PC-9 (cell line): ENCODE measurements at regions not wholly inside any gene's neighbourhood (a gene's known extent, or its start where the extent isn't known, plus 50 kb on each side); places are given as distances from the start of the nearest gene placed in this dataset.
"Not testable (repeated sequence)": the region's sequence is repeated elsewhere in the genome, so short reads cannot be mapped to it uniquely, and the experiment has no call there.

Experiments
- BruUV-seq: library from RNA; stranded (reverse); fragments of 400-500 nt; replicated peaks from 2 replicates; lab custom pipeline; 2021; lab: Mats Ljungman, UMichigan
- CTCF ChIA-PET: fragments of 300-600 bp; sonication (Branson Sonifier 250); formaldehyde crosslinking; loops from one replicate; lab custom pipeline; 2022; ENCODE audit warnings: antibody characterized with exemption; lab: Charles Lee
- POLR2A ChIA-PET: fragments of 300-600 bp; sonication (Branson Sonifier 250); formaldehyde crosslinking; loops from one replicate; lab custom pipeline; 2022; ENCODE audit warnings: antibody characterized with exemption; ENCODE audit not compliant: unreplicated experiment; lab: Charles Lee
- DNase-seq, 2 experiments: peaks; one replicate each; pipeline versions ENCODE4 v3.0.0 to v3.0.0-alpha.2; 2015 to 2022; ENCODE audit warnings: mixed read lengths in 1 of 2
- H2AFZ ChIP-seq: fragments of 200-600 bp; sonication (generic); 2 replicates; pipeline ENCODE4 v1.8.1; 2017; ENCODE audit warnings: antibody characterized with exemption
- H3F3A ChIP-seq: fragments of 200-600 bp; sonication (generic); 2 replicates; pipeline ENCODE4 v1.8.1; 2017; ENCODE audit warnings: antibody characterized with exemption, mild to moderate bottlenecking, low read depth; ENCODE audit not compliant: insufficient read depth
- H3K27ac ChIP-seq: fragments of 200-600 bp; sonication (generic); 2 replicates; pipeline ENCODE4 v1.6.1; 2016; ENCODE audit warnings: mixed run types
- H3K27me3 ChIP-seq: fragments of 200-600 bp; sonication (generic); 2 replicates; pipeline ENCODE4 v1.6.1; 2016; ENCODE audit warnings: low read depth, mixed run types; ENCODE audit not compliant: insufficient read depth
- H3K36me3 ChIP-seq: fragments of 200-600 bp; sonication (generic); 2 replicates; pipeline ENCODE4 v1.6.1; 2016; ENCODE audit warnings: low read depth, mixed run types
- H3K4me1 ChIP-seq: fragments of 200-600 bp; sonication (generic); replicated peaks from 2 replicates; pipeline ENCODE4 v1.6.1; 2016; ENCODE audit warnings: mixed run types; ENCODE audit not compliant: insufficient read depth
- H3K4me2 ChIP-seq: fragments of 200-600 bp; sonication (generic); 2 replicates; pipeline ENCODE4 v1.6.1; 2017; ENCODE audit warnings: mixed run types
- H3K4me3 ChIP-seq: fragments of 200-600 bp; sonication (generic); 2 replicates; pipeline ENCODE4 v1.6.1; 2016; ENCODE audit warnings: mixed run types
- H3K79me2 ChIP-seq: fragments of 200-600 bp; sonication (generic); 2 replicates; pipeline ENCODE4 v1.6.1; 2017; ENCODE audit warnings: low read depth, mixed run types
- H3K9me2 ChIP-seq: fragments of 200-600 bp; sonication (generic); 2 replicates; pipeline ENCODE4 v1.8.1; 2017; ENCODE audit warnings: mild to moderate bottlenecking; ENCODE audit not compliant: insufficient read depth
- H3K9me3 ChIP-seq: fragments of 200-600 bp; sonication (generic); 2 replicates; pipeline ENCODE4 v1.8.1; 2016; ENCODE audit warnings: low read depth; ENCODE audit not compliant: insufficient read depth
- H4K20me1 ChIP-seq: fragments of 200-600 bp; sonication (generic); 2 replicates; pipeline ENCODE4 v1.8.1; 2017; ENCODE audit not compliant: insufficient read depth
- EZH2 ChIP-seq: fragments of 200-600 bp; sonication (generic); IDR thresholded peaks from 2 replicates; pipeline ENCODE4 v1.8.0; 2017; ENCODE audit warnings: antibody characterized with exemption, low read depth
- intact Hi-C: fragments of 100-400 bp; cut with micrococcal nuclease; formaldehyde crosslinking; loops from one replicate; pipeline ENCODE4 v1.10.0; 2022; ENCODE audit not compliant: unreplicated experiment
- TF ChIP-seq, protein P1 (sequence below): fragments of 200-600 bp; sonication (generic); conservative IDR thresholded peaks from 2 replicates; pipeline ENCODE4 v1.6.1; 2017; ENCODE audit warnings: mixed run types, antibody characterized with exemption, mild to moderate bottlenecking, moderate library complexity

DNA sequence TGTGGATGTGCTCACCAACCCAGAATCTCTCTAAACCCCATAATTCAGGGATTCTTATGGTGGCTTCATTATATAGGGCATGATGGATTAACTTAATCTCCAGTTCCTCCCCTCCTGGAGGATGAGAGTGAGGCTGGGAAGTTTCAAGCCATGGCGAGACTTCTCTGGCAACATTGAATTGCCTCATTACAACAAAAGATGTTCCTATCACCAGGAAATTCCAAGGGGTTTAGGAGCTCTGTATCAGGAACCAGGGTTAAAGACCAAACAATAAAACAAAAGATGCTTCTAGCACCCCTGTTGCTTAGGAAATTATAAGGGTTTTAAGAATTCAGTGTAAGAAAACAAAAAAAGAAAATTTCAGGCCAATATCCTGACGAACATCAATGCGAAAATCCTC, 100.1 kb downstream of the NAB1 start:
- Histone ChIP-seq H3K4me2 (no peak overlapping the region), H3K9me2 (no peaks in the 10 kb centered on the region), H3K4me1 (no peaks in the 10 kb centered on the region), H3K4me3 (no peak overlapping the region), H3K36me3 (no peaks in the 10 kb centered on the region), H3F3A (no peaks in the 10 kb centered on the region), H4K20me1 (no peaks in the 10 kb centered on the region), H2AFZ (no peak overlapping the region), H3K79me2 (no peaks in the 10 kb centered on the region), H3K9me3 (no peaks in the 10 kb centered on the region), H3K27ac (no peak overlapping the region), H3K27me3 (no peaks in the 10 kb centered on the region)
- TF ChIP-seq EZH2 = no peak
- TF ChIP-seq, protein P1, sequence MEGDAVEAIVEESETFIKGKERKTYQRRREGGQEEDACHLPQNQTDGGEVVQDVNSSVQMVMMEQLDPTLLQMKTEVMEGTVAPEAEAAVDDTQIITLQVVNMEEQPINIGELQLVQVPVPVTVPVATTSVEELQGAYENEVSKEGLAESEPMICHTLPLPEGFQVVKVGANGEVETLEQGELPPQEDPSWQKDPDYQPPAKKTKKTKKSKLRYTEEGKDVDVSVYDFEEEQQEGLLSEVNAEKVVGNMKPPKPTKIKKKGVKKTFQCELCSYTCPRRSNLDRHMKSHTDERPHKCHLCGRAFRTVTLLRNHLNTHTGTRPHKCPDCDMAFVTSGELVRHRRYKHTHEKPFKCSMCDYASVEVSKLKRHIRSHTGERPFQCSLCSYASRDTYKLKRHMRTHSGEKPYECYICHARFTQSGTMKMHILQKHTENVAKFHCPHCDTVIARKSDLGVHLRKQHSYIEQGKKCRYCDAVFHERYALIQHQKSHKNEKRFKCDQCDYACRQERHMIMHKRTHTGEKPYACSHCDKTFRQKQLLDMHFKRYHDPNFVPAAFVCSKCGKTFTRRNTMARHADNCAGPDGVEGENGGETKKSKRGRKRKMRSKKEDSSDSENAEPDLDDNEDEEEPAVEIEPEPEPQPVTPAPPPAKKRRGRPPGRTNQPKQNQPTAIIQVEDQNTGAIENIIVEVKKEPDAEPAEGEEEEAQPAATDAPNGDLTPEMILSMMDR = no peak
- CTCF ChIA-PET = no interaction called here
- POLR2A ChIA-PET = no interaction called here
- no peak for DNase-seq
- intact Hi-C loops = no loop called here
- BruUV-seq = no TSS peak

DNA sequence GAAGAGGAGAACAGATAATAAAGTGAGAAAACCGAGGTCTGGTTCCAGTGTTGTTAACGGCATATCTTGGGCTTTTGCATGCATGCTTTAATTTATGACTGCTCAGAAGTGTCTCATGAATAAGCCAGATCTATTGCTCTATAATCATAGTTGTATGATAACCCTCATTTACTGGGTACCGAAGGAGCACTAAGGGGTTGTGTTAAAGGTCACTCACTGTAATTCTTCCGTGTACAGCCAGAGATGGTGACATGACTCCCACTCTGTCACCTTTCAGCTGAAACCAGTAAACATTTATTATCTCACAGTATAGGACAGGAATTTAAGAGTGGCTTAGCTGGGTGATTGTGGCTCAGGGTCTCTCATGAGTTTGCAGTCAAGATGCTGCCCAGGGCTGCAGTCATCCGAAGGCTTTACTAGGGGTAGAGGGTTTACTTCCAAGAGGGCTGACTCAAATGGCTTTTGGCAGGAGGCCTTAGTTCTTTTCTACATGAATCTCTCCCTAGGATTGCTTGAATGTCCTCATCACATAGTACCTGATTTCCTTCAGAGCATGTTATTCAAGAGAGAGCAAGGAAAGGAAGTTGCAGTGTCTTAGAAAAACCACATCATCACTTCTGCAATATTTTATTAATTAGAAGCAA, 107.0 kb downstream of the NAB1 start:
- Histone ChIP-seq H3K4me3 (no peak overlapping the region), H3K4me2 (no peak overlapping the region), H4K20me1 (no peaks in the 10 kb centered on the region), H3K79me2 (no peaks in the 10 kb centered on the region), H3K27ac (no peak overlapping the region), H3K9me2 (no peaks in the 10 kb centered on the region), H3K4me1 (peaks cover 11% of the 10 kb centered on the region; the same call in 1 of the 2 replicates), H3K36me3 (no peaks in the 10 kb centered on the region), H3F3A (peaks cover 7% of the 10 kb centered on the region; the same call in 1 of the 2 replicates), H2AFZ (no peak overlapping the region), H3K27me3 (no peaks in the 10 kb centered on the region), H3K9me3 (no peaks in the 10 kb centered on the region)
- BruUV-seq = no TSS peak
- TF ChIP-seq EZH2 = no peak
- TF ChIP-seq, protein P1 = no peak
- DNase-seq = no peak
- CTCF ChIA-PET = no interaction called here
- intact Hi-C loops = no loop called here
- POLR2A ChIA-PET = no interaction called here

- H4K20me1 ChIP-seq = no peaks in the 10 kb centered on the region
- no peak overlapping the region for H3K4me3 ChIP-seq
- no peaks in the 10 kb centered on the region for H3K79me2 ChIP-seq
- H3K9me2 ChIP-seq = no peaks in the 10 kb centered on the region
- BruUV-seq = no TSS peak
- ChIA-PET CTCF (no interaction called here), POLR2A (interaction anchor here (0.7 to 0.8 kb wide), 2 partner anchors 12 to 1118 kb away, joined by 3 to 4 read pairs; no protein-coding TSS in a partner anchor)
- H3K27me3 ChIP-seq = no peaks in the 10 kb centered on the region
- intact Hi-C loops = no loop called here
- peaks cover 7% of the 10 kb centered on the region; the same call in 1 of the 2 replicates for H3F3A ChIP-seq
- no peaks in the 10 kb centered on the region for H3K9me3 ChIP-seq
- H2AFZ ChIP-seq = no peak overlapping the region
- peak overlapping the region; percentile 27; the same call in 1 of the 2 replicates for H3K27ac ChIP-seq
- TF ChIP-seq EZH2 = no peak
- TF ChIP-seq, protein P1 = no peak
- H3K4me1 ChIP-seq = peaks cover 11% of the 10 kb centered on the region; the same call in 1 of the 2 replicates
- peak overlapping the region; percentile 21; the same call in 1 of the 2 replicates for H3K4me2 ChIP-seq
- DNase-seq = peak in 1 of 2 experiments; percentile 84
- no peaks in the 10 kb centered on the region for H3K36me3 ChIP-seq
Observed at GRCh38 chr2:190759749-190760213, 110.9 kb downstream of the NAB1 start.

DNA sequence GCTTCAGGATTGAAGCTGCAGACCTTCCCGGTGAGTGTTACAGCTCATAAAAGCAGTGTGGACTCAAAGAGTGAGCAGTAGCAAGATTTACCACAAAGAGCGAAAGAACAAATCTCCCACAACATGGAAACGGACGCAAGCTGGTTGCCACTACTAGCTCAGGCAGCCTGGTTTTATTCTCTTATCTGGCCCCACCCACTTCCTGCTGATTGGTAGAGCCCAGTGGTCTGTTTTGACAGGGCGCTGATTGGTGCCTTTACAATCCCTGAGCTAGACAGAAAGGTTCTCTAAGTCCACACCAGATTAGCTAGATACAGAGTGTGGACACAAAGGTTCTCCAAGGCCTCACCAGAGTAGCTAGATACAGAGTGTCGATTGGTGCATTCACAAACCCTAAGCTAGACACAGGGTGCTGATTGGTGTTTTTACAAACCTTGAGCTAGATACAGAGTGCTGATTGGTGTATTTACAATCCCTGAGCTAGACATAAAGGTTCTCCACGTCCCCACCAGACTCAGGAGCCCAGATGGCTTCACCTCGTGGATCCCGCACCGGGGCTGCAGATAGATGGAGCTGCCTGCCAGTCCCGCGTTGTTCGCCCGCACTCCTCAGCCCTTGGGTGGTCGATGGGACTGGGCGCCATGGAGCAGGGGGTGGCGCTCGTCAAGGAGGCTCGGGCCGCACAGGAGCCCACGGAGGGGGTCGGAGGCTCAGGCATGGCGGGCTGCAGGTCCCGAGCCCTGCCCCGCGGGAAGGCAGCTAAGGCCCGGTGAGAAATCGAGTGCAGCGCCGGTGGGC, 111.7 kb downstream of the NAB1 start:
- H3K36me3 ChIP-seq, H3K4me2 ChIP-seq, H3K9me2 ChIP-seq, CTCF ChIA-PET, H2AFZ ChIP-seq, intact Hi-C loops, H3K27ac ChIP-seq, H3K4me3 ChIP-seq, DNase-seq, BruUV-seq, H3K79me2 ChIP-seq, H4K20me1 ChIP-seq, H3K27me3 ChIP-seq, H3K9me3 ChIP-seq, H3F3A ChIP-seq: not testable (repeated sequence)
- POLR2A ChIA-PET = interaction anchor here (0.7 kb wide), 1 partner anchor 11 kb away, joined by 3 read pairs; no protein-coding TSS in a partner anchor
- H3K4me1 ChIP-seq = peaks cover 14% of the 10 kb centered on the region

DNA sequence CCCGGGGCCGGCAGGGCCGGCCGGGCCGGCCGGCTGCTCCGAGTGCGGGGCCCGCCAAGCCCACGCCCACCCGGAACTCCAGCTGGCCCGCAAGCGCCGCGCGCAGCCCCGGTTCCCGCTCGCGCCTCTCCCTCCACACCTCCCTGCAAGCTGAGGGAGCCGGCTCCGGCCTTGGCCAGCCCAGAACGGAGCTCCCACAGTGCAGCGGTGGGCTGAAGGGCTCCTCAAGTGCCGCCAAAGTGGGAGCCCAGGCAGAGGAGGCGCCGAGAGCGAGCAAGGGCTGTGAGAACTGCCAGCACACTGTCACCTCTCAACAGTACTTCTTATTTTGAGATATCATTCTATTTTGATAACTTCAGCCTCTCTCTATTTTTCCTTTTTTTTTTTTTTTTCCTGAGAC, 112.3 kb downstream of the NAB1 start:
- POLR2A ChIA-PET, CTCF ChIA-PET: not testable (repeated sequence)

More for the DNA sequence above, 112.3 kb downstream of the NAB1 start:
- H3K4me3 ChIP-seq, H3K27ac ChIP-seq, H4K20me1 ChIP-seq, BruUV-seq, H3K4me2 ChIP-seq, H3K9me3 ChIP-seq, H3K9me2 ChIP-seq, intact Hi-C loops, DNase-seq, H3K79me2 ChIP-seq, H3K36me3 ChIP-seq, H2AFZ ChIP-seq, H3K27me3 ChIP-seq: not testable (repeated sequence)
- Histone ChIP-seq H3K4me1 (peaks cover 21% of the 10 kb centered on the region), H3F3A (peaks cover 14% of the 10 kb centered on the region; the same call in 1 of the 2 replicates)
